HG03196 (cell line): ENCODE measurements at regions not wholly inside any gene's neighbourhood (a gene's known extent, or its start where the extent isn't known, plus 50 kb on each side); places are given as distances from the start of the nearest gene placed in this dataset.
"Not testable (repeated sequence)": the region's sequence is repeated elsewhere in the genome, so short reads cannot be mapped to it uniquely, and the experiment has no call there.

Source experiments
- ATAC-seq: cut with Tn5 transposase; IDR thresholded peaks from one replicate; pipeline ENCODE4 v1.9.1; 2021; ENCODE audit not compliant: unreplicated experiment

DNA sequence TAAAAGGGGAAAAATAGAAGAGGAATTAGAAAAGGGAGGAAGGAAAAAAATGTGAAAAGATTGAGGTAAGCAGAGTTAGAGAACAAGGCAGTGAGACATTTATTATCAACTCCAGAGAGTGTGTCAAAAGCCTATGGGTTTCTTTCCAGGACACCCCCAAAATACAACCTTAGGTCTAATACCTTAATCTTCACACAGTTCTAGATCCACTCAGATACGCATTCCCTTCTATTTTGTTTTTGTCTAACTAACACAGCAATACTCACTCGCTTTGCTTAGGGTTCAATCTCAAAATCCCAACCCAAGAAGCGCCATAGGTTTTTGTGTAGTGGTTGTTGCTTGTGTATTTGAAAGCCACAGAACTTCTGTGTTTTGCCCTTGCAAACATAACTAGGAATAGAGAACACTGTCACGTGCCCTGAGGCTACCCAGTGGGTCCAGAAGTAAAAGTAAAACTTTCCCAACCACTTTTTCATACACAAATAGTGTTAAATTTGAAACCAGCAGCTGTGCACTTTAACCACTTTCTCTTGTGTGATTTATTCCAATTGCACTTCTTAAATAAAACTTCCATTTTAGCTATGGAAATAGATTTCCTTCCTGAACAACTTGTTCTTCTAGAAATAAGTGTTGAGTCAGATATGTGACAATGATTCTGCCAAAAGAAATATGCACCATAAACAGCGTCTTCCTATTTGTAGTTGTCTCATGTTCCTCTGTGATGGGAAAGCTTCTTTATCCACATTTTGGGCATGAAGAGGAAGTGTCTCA is 414.7 kb upstream of the GHITM start:
- ATAC-seq = peak; percentile 74

- ATAC-seq = no peak
Measured at GRCh38 chr10:83725567-83725966, 413.7 kb upstream of the GHITM start.

DNA sequence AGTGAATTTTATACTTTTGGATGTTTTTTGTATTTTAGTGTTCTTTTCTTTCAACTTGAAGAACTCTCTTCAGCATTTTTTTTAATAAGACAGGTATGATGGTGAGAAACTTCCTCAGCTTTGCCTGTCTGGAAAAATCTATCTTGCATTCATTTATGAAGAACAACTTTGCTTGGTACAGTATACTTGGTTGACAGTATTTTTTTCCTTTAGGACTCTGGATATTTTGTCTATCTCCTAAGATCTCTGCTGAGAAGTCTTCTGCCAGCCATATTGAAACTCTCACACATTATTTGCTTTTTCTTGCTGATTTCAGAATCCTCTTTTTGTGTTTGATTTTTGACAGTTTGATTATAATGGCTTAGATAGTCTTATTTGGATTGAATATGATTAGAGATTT is 405.0 kb upstream of the GHITM start:
- no peak for ATAC-seq

- ATAC-seq = no peak
Measured at GRCh38 chr10:83736008-83736407, 403.3 kb upstream of the GHITM start.

DNA sequence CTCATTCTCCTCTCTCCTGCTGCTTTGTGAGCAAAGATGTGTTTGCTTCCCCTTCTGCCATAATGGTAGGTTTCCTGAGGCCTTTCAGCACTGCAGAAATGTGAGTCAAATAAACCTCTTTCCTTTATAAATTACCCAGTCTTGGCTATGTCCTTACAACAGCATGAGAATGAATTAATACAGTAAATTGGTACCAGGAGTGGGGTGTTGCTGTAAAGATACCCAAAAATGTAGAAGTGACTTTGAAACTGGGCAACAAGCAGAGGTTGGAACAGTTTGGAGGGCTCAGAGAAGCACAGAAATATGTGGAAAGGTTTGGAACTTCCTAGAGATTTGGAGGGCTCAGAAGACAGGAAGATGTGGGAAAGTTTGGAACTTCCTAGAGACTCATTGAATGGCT is 388.7 kb upstream of the GHITM start:
- no peak for ATAC-seq

DNA sequence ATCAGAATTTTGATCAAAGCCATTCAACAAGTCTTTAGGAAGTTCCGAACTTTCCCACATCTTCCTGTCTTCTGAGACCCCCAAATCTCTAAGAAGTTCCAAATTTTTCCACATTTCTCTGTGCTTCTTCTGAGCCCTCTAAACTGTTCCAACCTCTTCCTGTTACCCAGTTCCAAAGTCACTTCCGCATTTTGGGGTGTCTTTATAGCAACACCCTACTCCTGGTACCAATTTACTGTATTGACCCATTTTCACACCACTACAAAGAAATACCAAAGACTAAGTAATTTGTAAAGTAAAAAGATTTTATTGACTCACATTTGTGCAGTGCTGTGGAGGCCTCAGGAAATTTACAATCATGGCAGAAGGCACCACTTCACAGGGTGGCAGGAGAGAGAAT is 385.8 kb upstream of the GHITM start:
- no peak for ATAC-seq

GRCh38 chr10:83754857-83755256 is 384.5 kb upstream of the GHITM start:
- ATAC-seq = no peak

- no peak for ATAC-seq
Measured at GRCh38 chr10:83760142-83760541, 379.2 kb upstream of the GHITM start.

GRCh38 chr10:83764666-83765065 is 374.6 kb upstream of the GHITM start:
- no peak for ATAC-seq

DNA sequence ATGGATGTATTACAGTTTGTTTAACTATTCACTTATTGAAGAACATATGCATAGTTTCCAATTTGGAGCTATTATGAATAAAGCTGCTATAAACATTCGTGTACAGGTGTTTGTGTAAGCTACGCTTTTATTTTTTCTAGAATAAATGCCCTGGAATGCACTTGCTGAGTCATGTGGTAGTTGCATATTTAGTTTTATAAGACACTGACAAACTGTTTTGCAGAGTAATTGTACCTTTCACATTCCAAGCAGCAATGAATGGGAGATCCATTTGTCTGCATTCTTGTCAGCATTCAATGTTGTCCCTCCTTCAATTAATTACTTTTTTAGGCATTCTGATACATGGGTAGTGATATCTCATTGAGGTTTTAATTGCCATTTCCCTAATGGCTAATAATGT is 373.6 kb upstream of the GHITM start:
- ATAC-seq = no peak

DNA sequence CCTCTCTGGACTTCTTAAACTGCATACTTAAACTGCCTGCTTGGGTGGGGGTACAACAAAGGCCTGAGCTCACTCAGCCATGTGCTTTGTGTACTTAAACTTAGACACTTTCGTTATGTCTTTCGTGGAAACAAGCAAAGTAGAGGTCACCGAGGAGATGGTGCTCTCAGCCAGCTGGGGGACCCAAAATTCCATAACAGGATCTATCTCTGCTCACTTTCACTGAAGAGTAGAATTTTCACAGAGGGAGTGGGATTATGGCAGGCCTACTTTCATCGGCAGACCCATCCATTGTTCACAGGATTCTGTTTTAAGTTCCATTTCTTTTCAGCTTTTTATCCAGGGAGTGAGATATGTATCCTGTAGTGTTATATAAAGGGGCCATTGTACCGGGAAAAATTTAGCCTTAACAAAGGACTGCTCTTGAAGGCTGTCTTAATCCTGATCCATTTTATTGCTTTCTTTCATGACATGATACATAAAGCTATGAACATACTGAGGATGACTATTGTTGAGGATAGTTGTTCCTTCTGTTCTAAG is 370.0 kb upstream of the GHITM start:
- ATAC-seq = no peak

GRCh38 chr10:83786701-83787100 is 352.6 kb upstream of the GHITM start:
- ATAC-seq = not testable (repeated sequence)

- no peak for ATAC-seq
Measured at GRCh38 chr10:83801983-83802382, 337.3 kb upstream of the GHITM start.

DNA sequence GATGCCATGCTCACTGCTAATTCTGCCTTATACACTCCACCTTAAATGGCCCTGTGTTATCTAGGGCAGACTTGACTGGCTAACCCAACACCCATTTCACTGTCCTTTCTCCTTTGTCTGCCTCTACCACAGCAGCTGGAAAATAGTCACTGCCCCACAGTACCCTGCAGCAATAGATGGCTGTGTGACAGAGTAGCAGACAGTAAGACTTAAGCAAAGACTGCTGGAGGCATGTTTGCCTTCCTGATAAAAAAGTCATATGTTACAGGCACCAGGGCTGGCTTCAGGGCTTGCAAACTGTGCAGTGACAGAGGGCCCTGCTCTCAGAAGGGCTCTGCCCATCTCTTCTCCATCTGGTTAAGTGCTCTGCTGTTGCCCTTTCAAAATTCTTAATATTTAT is 332.6 kb upstream of the GHITM start:
- ATAC-seq = no peak

DNA sequence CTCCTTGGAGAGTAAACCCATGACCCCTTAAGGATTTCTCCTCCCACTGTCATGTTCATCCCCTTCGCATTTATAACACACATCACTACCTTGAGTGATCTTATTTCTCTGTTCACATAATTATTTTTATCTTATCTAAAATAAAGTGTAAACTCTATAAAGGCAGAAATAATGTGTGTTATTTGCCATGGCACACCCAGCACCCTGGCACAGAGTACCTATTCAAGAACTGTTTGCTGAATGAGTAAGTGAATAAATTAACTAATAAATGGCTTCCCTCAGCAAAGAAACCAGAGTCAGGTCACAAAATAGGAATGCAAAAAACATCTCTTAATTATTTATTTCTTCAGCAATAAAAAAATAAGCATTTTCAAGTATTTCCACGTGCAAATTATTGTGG is 330.3 kb upstream of the GHITM start:
- no peak for ATAC-seq

- ATAC-seq = no peak
Measured at GRCh38 chr10:83816942-83817341, 322.4 kb upstream of the GHITM start.

DNA sequence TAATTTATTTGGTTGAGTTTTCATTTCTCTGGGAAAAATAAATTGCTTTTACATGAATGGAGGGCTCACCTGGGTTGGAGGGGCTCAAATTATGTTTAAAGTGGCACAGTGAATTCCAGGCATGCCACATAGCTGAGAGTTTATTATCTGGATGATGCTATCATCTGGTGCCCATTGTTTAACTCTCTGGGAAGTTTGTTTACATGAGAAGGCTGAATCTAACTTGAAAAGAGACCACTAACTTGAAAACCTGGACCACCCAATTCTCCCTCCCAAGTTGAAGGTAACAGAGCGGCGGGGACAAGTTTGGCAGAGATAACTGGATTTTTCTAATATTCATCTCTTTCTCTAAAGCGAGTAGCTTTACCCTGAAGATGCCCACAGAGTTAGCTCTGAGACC is 321.5 kb upstream of the GHITM start:
- no peak for ATAC-seq

DNA sequence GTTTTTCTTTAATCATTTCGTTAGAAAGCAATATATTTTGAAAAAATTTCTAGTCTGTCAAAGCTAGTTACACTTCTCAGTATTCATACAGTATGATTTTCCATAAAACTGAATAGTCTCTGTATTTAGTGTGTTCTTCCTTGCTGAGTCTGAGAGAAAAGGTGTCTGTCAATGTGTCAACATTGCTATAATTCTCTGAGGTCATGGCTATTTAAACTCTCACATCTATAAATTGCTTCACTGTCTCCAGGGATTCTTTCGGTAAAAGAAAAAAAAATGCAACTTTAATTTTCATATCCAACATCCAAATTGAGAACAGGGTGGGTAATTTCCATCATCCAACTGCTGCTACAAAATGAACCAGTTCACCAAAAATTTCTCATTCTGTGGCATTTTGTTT is 319.7 kb upstream of the GHITM start:
- ATAC-seq = no peak

DNA sequence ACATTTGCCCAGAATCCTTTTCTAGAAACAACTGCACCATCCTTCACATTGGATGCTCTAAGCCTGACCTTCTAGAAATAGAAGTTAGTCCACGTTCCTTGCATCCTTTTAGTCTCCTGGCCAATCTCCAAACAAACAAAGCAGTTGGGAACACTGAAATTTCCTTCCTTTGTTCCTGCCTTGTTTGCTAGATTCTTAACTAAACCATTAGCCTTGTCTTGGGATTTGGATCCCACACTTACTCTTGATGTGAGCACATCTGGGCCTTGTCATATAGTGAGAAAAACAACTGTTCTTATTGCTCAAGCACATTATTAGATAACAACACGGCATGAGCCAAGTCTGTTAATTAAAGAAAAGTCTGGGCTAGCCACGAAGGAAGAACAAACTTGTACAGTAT is 319.3 kb upstream of the GHITM start:
- ATAC-seq = no peak

GRCh38 chr10:83824099-83824498 is 315.2 kb upstream of the GHITM start:
- ATAC-seq = no peak

GRCh38 chr10:83834096-83834495 is 305.2 kb upstream of the GHITM start:
- no peak for ATAC-seq

- ATAC-seq = no peak
Measured at GRCh38 chr10:83835945-83836745, 303.2 kb upstream of the GHITM start.
